Astrocyte of the hippocampus (primary cell): ENCODE measurements at regions not wholly inside any gene's neighbourhood (a gene's known extent, or its start where the extent isn't known, plus 50 kb on each side); places are given as distances from the start of the nearest gene placed in this dataset.

Source experiments
- DNase-seq: peaks from one replicate; pipeline ENCODE4 v3.0.0; 2011; ENCODE audit warnings: low read depth, low spot score

GRCh38 chrX:148363471-148364235, 136.8 kb upstream of the AFF2 start:
- no peak for DNase-seq

GRCh38 chrX:148365233-148365632, 135.2 kb upstream of the AFF2 start:
- no peak for DNase-seq

- no peak for DNase-seq
Measured at GRCh38 chrX:148371291-148371690, 129.1 kb upstream of the AFF2 start.

GRCh38 chrX:148372925-148373324, 127.5 kb upstream of the AFF2 start:
- no peak for DNase-seq

GRCh38 chrX:148376342-148376741, 124.1 kb upstream of the AFF2 start:
- DNase-seq: no peak

GRCh38 chrX:148380107-148380506, 120.3 kb upstream of the AFF2 start:
- DNase-seq: no peak

GRCh38 chrX:148380650-148381561, 119.5 kb upstream of the AFF2 start:
- peak; percentile 51 for DNase-seq

- no peak for DNase-seq
Measured at GRCh38 chrX:148381603-148382002, 118.8 kb upstream of the AFF2 start.

GRCh38 chrX:148382983-148383382, 117.4 kb upstream of the AFF2 start:
- no peak for DNase-seq

- no peak for DNase-seq
Measured at GRCh38 chrX:148385471-148385870, 114.9 kb upstream of the AFF2 start.

- no peak for DNase-seq
Measured at GRCh38 chrX:148389629-148390028, 110.8 kb upstream of the AFF2 start.

GRCh38 chrX:148412006-148412405, 88.4 kb upstream of the AFF2 start:
- DNase-seq: peak; percentile 16

GRCh38 chrX:148416142-148416541, 84.3 kb upstream of the AFF2 start:
- no peak for DNase-seq

- peak; percentile 32 for DNase-seq
Measured at GRCh38 chrX:148416931-148417330, 83.5 kb upstream of the AFF2 start.

- DNase-seq: peak; percentile 5
Measured at GRCh38 chrX:148417934-148418333, 82.5 kb upstream of the AFF2 start.

GRCh38 chrX:148422526-148422925, 77.9 kb upstream of the AFF2 start:
- peak; percentile 49 for DNase-seq

- DNase-seq: no peak
Measured at GRCh38 chrX:148424570-148424969, 75.8 kb upstream of the AFF2 start.

- no peak for DNase-seq
Measured at GRCh38 chrX:148426467-148426866, 74.0 kb upstream of the AFF2 start.

- no peak for DNase-seq
Measured at GRCh38 chrX:148441387-148441786, 59.0 kb upstream of the AFF2 start.

GRCh38 chrX:148443216-148443615, 57.2 kb upstream of the AFF2 start:
- no peak for DNase-seq

GRCh38 chrX:148448686-148449085, 51.7 kb upstream of the AFF2 start:
- DNase-seq: peak; percentile 13
